ENCODE measurements at regions not wholly inside any gene's neighbourhood (a gene's known extent, or its start where the extent isn't known, plus 50 kb on each side); places are given as distances from the start of the nearest gene placed in this dataset.

DNA sequence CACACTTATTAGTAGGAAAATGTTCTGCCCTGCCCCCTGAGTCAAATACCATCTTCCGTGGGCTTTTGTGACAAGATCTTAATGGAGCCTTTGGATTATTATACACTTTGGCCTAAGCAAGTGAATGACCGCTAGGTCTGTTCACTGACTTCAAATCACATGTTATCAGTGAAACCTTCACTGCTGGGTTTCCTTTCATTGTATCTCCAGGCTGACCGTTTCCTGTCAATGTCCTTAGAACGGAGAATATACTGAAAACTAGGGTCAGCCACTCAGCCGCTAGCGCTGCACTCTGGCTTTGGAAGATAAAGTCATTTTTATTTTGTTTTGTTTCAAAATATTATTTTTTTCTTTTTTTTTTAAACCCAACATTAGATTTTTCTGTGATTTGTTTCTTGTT is 107.0 kb upstream of the TLL1 start:
- TF ChIP-seq, protein P1, sequence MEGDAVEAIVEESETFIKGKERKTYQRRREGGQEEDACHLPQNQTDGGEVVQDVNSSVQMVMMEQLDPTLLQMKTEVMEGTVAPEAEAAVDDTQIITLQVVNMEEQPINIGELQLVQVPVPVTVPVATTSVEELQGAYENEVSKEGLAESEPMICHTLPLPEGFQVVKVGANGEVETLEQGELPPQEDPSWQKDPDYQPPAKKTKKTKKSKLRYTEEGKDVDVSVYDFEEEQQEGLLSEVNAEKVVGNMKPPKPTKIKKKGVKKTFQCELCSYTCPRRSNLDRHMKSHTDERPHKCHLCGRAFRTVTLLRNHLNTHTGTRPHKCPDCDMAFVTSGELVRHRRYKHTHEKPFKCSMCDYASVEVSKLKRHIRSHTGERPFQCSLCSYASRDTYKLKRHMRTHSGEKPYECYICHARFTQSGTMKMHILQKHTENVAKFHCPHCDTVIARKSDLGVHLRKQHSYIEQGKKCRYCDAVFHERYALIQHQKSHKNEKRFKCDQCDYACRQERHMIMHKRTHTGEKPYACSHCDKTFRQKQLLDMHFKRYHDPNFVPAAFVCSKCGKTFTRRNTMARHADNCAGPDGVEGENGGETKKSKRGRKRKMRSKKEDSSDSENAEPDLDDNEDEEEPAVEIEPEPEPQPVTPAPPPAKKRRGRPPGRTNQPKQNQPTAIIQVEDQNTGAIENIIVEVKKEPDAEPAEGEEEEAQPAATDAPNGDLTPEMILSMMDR (IDR thresholded peaks at IDR 0.05) = no peak
- TF ChIP-seq POLR2A (IDR thresholded peaks at IDR 0.05) = no peak

All from heart left ventricle (tissue), 13 donors.